Thoracic aorta (tissue), 2 donors: ENCODE measurements at regions not wholly inside any gene's neighbourhood (a gene's known extent, or its start where the extent isn't known, plus 50 kb on each side); places are given as distances from the start of the nearest gene placed in this dataset.

Experiments
- ATAC-seq: fragments of 150-250 bp; one replicate; pipeline ENCODE4 v1.8.0; 2017; ENCODE audit warnings: low read depth; ENCODE audit not compliant: insufficient number of reproducible peaks, low FRiP score
- DNase-seq: peaks from one replicate; pipeline ENCODE4 v3.0.0-alpha.2; 2020; ENCODE audit warnings: low spot score
- H3K27ac ChIP-seq, 2 donors: fragments of 200-600 bp; sonication (generic); 1 replicate in 1 of 2; 2 replicates in 1 of 2; pipeline ENCODE4 v1.5.1; 2016; ENCODE audit warnings: mild to moderate bottlenecking in 2 of 2, moderate library complexity in 2 of 2
- H3K27me3 ChIP-seq: fragments of 200-600 bp; sonication (generic); replicated peaks from 2 replicates; pipeline ENCODE4 v1.6.0; 2016; ENCODE audit warnings: mild to moderate bottlenecking; ENCODE audit not compliant: insufficient read depth
- H3K36me3 ChIP-seq: fragments of 200-600 bp; sonication (generic); one replicate; pipeline ENCODE4 v1.5.1; 2016
- H3K4me1 ChIP-seq, 2 donors: fragments of 200-600 bp; sonication (generic); 1 replicate in 1 of 2; 2 replicates in 1 of 2; pipeline versions ENCODE4 v1.5.1 to v1.6.0; 2016; ENCODE audit warnings: low read depth in 2 of 2, mild to moderate bottlenecking in 1 of 2; ENCODE audit not compliant: control insufficient read depth in 1 of 2
- H3K4me3 ChIP-seq: fragments of 200-600 bp; sonication (generic); 2 replicates; pipeline ENCODE4 v1.5.1; 2016; ENCODE audit warnings: mild to moderate bottlenecking
- H3K9me3 ChIP-seq: fragments of 200-600 bp; sonication (generic); 2 replicates; pipeline ENCODE4 v1.5.1; 2016
- CTCF ChIP-seq: fragments of 200-600 bp; sonication (generic); IDR thresholded peaks from one replicate; pipeline ENCODE4 v1.5.1; 2019; ENCODE audit warnings: antibody characterized with exemption

GRCh38 chr3:128561504-128561903, 68.5 kb upstream of the GATA2 start:
- TF ChIP-seq CTCF = no peak
- DNase-seq = no peak

DNA sequence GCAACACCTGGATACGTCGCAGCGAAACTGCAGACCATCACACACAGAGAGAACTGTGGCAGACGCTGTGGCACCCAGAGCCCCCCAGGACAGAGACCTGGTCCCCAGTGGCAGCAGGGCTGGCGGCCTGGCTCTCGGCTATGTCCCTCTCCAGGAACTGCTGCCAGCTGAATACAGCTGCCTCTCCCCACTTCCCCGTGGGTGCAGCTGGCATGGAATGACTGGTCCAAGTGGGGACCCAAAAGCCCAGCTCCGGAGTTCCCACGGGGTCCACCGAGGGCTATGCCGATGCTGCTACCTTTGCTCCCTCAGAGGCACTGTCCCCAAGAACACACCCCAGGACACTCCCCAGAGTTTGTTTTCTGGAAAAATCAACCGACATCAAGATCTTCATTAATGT, 67.8 kb upstream of the GATA2 start:
- Histone ChIP-seq H3K4me1 (no peaks in the 10 kb centered on the region), H3K36me3 (no peaks in the 10 kb centered on the region), H3K27ac (no peak overlapping the region), H3K27me3 (no peaks in the 10 kb centered on the region), H3K4me3 (no peak overlapping the region), H3K9me3 (no peaks in the 10 kb centered on the region)
- no peak for DNase-seq
- ATAC-seq = no peak
- no peak for TF ChIP-seq CTCF

More at GRCh38 chr3:128561504-128561903, 68.5 kb upstream of the GATA2 start:
- no peak for ATAC-seq
- no peaks in the 10 kb centered on the region for H3K4me1 ChIP-seq
- no peaks in the 10 kb centered on the region for H3K27me3 ChIP-seq
- no peaks in the 10 kb centered on the region for H3K36me3 ChIP-seq
- no peak overlapping the region for H3K4me3 ChIP-seq
- H3K9me3 ChIP-seq = no peaks in the 10 kb centered on the region
- no peak overlapping the region for H3K27ac ChIP-seq

GRCh38 chr3:128559486-128560225, 66.7 kb upstream of the GATA2 start:
- TF ChIP-seq CTCF = no peak
- no peaks in the 10 kb centered on the region for H3K27me3 ChIP-seq
- H3K36me3 ChIP-seq = no peaks in the 10 kb centered on the region
- DNase-seq (no peak), ATAC-seq (no peak)
- no peak overlapping the region for H3K27ac ChIP-seq
- no peak overlapping the region for H3K4me3 ChIP-seq
- H3K4me1 ChIP-seq = no peaks in the 10 kb centered on the region
- no peaks in the 10 kb centered on the region for H3K9me3 ChIP-seq

DNA sequence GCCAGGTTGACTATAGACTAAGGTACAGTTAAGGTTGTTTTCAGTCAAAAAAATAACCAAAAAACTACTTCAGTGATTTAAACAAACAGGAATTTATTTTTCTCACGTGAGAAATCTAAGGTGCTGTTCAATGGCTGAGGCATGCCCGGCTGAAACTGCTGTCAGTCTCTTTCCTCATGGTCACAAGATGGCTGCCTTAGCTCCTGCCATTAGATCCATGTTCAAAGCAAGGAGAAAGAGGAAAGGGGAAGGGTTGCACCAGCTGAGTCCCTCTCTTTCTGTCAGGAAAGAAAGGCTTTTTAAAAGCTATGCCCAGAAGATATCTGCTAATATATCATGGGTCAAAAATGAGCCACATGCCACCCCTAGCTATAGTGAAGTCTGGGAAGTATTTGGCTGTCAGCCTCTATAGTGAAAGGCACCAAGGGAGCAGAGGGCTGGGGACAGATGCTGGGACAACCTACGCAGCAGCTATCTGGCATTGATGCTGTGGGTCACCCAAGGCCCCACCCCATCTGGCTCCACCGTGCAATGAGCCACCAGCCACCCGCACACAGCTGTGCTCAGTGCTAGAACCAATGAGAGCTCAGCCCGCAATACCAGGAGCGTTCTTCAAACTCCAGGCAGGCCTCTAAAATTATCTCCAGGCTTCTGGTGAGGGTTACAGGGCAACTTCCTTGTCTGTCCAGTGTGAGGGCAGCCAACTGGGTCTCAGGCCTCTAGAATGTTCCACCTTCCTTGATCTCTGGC, 64.7 kb upstream of the GATA2 start:
- TF ChIP-seq CTCF = no peak
- Histone ChIP-seq H3K27me3 (no peaks in the 10 kb centered on the region), H3K4me1 (no peaks in the 10 kb centered on the region), H3K4me3 (no peak overlapping the region), H3K9me3 (no peaks in the 10 kb centered on the region), H3K36me3 (no peaks in the 10 kb centered on the region), H3K27ac (no peak overlapping the region)
- ATAC-seq (no peak), DNase-seq (no peak)

GRCh38 chr3:128556907-128557306, 63.9 kb upstream of the GATA2 start:
- Histone ChIP-seq H3K4me1 (no peaks in the 10 kb centered on the region), H3K27ac (no peak overlapping the region), H3K4me3 (no peak overlapping the region), H3K9me3 (no peaks in the 10 kb centered on the region), H3K27me3 (no peaks in the 10 kb centered on the region), H3K36me3 (no peaks in the 10 kb centered on the region)
- ATAC-seq (no peak), DNase-seq (no peak)
- TF ChIP-seq CTCF = no peak
